B cell (primary cell): ENCODE measurements at regions not wholly inside any gene's neighbourhood (a gene's known extent, or its start where the extent isn't known, plus 50 kb on each side); places are given as distances from the start of the nearest gene placed in this dataset.

Source experiments
- ATAC-seq: fragments of 200-7000 bp; cut with Tn5 transposase; one replicate; pipeline ENCODE4 v1.10.0; 2021; ENCODE audit warnings: low read depth, mild to moderate bottlenecking, moderate number of reproducible peaks, moderate library complexity
- CTCF ChIA-PET: fragments of 350-600 bp; sonication (Branson Sonifier 250); formaldehyde crosslinking; loops from one replicate; lab custom pipeline; 2021; ENCODE audit warnings: antibody characterized with exemption, inconsistent platforms; lab: Charles Lee
- POLR2A ChIA-PET: fragments of 350-600 bp; sonication (Branson Sonifier 250); formaldehyde crosslinking; loops from one replicate; lab custom pipeline; 2021; ENCODE audit warnings: antibody characterized with exemption; lab: Charles Lee
- DNase-seq: peaks from one replicate; pipeline ENCODE4 v3.0.0; 2013
- H2AFZ ChIP-seq: 2 replicates; pipeline ENCODE4 v1.6.1; 2012; ENCODE audit warnings: mild to moderate bottlenecking, low read depth, low read length; ENCODE audit not compliant: insufficient read depth, poor library complexity, severe bottlenecking
- H3K27ac ChIP-seq, 2 donors: 1 replicate in 1 of 2; 2 replicates in 1 of 2; pipeline ENCODE4 v1.5.1; 2012 to 2013; ENCODE audit warnings: low read length in 2 of 2, mild to moderate bottlenecking in 2 of 2, moderate library complexity in 1 of 2
- H3K27me3 ChIP-seq, 4 experiments: fragments of 200-600 bp in 1 of 4; sonication (generic) in 1 of 4; replicated peaks in 1 of 4; 1 replicate in 2 of 4; 2 replicates in 2 of 4; pipeline versions ENCODE4 v1.6.1 to v1.7.0; 2013 to 2016; ENCODE audit warnings: low read length in 3 of 4, mild to moderate bottlenecking in 2 of 4, mixed read lengths in 1 of 4, moderate library complexity in 1 of 4; ENCODE audit not compliant: insufficient read depth in 4 of 4, control insufficient read depth in 3 of 4; ENCODE audit errors: control extremely low read depth in 1 of 4
- H3K36me3 ChIP-seq, 2 experiments: replicated peaks in 1 of 2; 1 replicate in 1 of 2; 2 replicates in 1 of 2; pipeline versions ENCODE4 v1.6.1 to v1.7.1; 2013; ENCODE audit warnings: low read length in 1 of 2; ENCODE audit not compliant: insufficient read depth in 2 of 2, control insufficient read depth in 1 of 2; ENCODE audit errors: control extremely low read depth in 1 of 2, extremely low read depth in 1 of 2
- H3K4me1 ChIP-seq, 2 donors: fragments of 200-600 bp in 1 of 2; sonication (generic) in 1 of 2; 1 replicate in 1 of 2; 2 replicates in 1 of 2; pipeline versions ENCODE4 v1.5.1 to v1.6.1; 2013 to 2017; ENCODE audit warnings: low read length in 2 of 2; ENCODE audit not compliant: control insufficient read depth in 2 of 2, insufficient read depth in 2 of 2
- H3K4me2 ChIP-seq: replicated peaks from 2 replicates; pipeline ENCODE3; 2012; ENCODE audit warnings: mild to moderate bottlenecking, low read depth, low read length; ENCODE audit not compliant: poor library complexity, severe bottlenecking
- H3K4me3 ChIP-seq, 5 experiments: fragments of 200-600 bp in 1 of 5; sonication (generic) in 1 of 5; 1 replicate in 3 of 5; 2 replicates in 2 of 5; pipeline versions ENCODE4 v1.5.1 to v1.7.0; 2011 to 2016; ENCODE audit warnings: low read length in 4 of 5, mild to moderate bottlenecking in 4 of 5, low read depth in 2 of 5, control low read depth in 1 of 5, moderate library complexity in 1 of 5; ENCODE audit not compliant: insufficient read depth in 1 of 5; ENCODE audit errors: control extremely low read depth in 1 of 5, extremely low read depth in 1 of 5
- H3K79me2 ChIP-seq: fragments of 200-600 bp; sonication (generic); one replicate; pipeline ENCODE4 v1.6.0; 2016; ENCODE audit warnings: low read length; ENCODE audit not compliant: control insufficient read depth, insufficient read depth
- H3K9ac ChIP-seq: fragments of 200-600 bp; sonication (generic); 2 replicates; pipeline ENCODE4 v1.6.1; 2017; ENCODE audit warnings: mild to moderate bottlenecking, low read length, moderate library complexity
- H3K9me3 ChIP-seq, 3 donors: one replicate each; pipeline versions ENCODE4 v1.6.1 to v1.7.1; 2013; ENCODE audit warnings: low read length in 2 of 3; ENCODE audit not compliant: control insufficient read depth in 2 of 3, insufficient read depth in 1 of 3; ENCODE audit errors: control extremely low read depth in 1 of 3
- H4K20me1 ChIP-seq: 2 replicates; pipeline ENCODE4 v1.6.0; 2012; ENCODE audit warnings: mild to moderate bottlenecking, low read length; ENCODE audit not compliant: insufficient read depth, control insufficient read depth, poor library complexity, severe bottlenecking
- H3K27ac Mint-ChIP-seq: one replicate; pipeline ENCODE4 v1.8.0; 2021; ENCODE audit warnings: mixed read lengths
- H3K27me3 Mint-ChIP-seq: one replicate; pipeline ENCODE4 v1.8.0; 2021; ENCODE audit warnings: mixed read lengths
- H3K4me1 Mint-ChIP-seq: one replicate; pipeline ENCODE4 v1.8.0; 2021; ENCODE audit warnings: mixed read lengths
- H3K4me3 Mint-ChIP-seq: one replicate; pipeline ENCODE4 v1.8.0; 2021; ENCODE audit warnings: mixed read lengths
- H3K9me3 Mint-ChIP-seq: one replicate; pipeline ENCODE4 v1.8.0; 2022; ENCODE audit warnings: mixed read lengths; ENCODE audit not compliant: insufficient read depth
- EZH2 ChIP-seq: IDR thresholded peaks from 2 replicates; pipeline ENCODE4 v1.6.1; 2012; ENCODE audit warnings: borderline replicate concordance, low read depth, mild to moderate bottlenecking, moderate library complexity, low read length; ENCODE audit not compliant: insufficient read depth, poor library complexity, severe bottlenecking
- WGBS: methylation state at CpG from one replicate; pipeline ENCODE4 v1.1.5; 2013; ENCODE audit warnings: missing lambda C conversion rate; ENCODE audit not compliant: insufficient coverage; 5-methylcytosine and 5-hydroxymethylcytosine counted together
- intact Hi-C: fragments of 100-400 bp; cut with micrococcal nuclease; formaldehyde crosslinking; loops from one replicate; pipeline ENCODE4 v1.10.0; 2022
- TF ChIP-seq, protein P1 (sequence below): fragments of 200-600 bp; IDR thresholded peaks from one replicate; pipeline ENCODE4 v1.8.0; 2022; ENCODE audit warnings: antibody characterized with exemption, mild to moderate bottlenecking

DNA sequence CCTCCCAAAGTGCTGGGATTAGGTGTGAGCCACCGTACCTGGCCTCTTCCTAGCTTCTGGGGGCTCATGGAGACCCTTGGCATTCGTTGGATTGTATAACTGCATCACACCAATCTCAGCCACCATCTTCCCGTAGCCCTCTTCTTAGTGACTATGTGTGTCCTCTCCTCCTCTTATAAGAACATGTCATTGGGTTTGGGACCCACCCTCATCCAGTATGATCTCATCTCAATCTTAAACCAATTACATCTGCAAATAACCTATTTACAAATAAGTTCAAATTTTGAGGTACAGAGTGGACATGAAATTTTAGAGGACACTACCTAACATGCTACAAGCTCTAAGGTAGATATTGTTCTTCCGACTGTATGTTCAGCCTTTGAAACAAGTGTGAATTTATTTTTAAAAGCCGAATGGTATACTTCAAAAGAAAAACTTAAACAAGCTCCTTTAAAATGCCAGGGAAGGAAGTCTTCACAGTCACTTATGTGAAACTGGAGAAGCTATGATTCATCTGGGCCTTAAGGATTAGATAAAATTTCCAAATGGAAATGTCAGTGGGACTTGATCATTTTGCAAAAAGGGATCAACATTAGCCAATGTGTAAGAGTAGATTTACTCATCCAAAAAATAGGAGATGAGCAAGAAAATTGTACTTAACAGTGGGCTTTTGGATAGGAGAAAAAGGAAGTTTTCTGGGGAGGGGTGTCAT, 225.7 kb downstream of the MEX3B start:
- H2AFZ ChIP-seq: no peak overlapping the region

DNA sequence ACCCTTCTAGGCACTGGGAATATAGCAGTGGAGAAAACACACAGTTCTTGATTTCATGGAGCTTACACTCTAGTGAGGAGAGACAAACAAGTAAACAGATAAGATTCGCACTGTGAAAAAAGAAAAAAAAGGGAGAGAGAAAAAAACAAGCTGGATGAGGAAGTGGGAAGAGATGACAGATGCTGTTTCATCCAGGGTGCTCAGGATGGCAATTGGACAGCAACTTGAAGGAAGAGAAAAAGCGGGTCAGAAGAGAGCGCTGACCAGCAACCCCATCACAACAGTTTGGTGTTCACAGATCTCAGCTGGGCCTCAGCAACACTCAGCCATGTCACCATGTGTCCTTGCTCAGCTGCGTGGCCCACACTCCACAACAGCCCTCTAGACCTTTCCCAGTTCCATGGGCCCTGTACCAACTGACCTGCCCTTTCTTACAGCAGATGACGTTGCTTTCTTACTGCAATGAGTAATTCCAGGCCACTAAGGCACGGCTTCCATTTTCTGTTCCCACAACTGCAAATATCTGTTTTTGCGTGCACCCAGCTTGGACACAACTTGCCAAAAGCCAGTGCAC, 230.8 kb downstream of the MEX3B start:
- Histone ChIP-seq H3K9me3 (no peaks in the 10 kb centered on the region), H3K27me3 (peaks cover 0 to 6% (median 3%) of the 10 kb centered on the region in 4 experiments), H3K9ac (no peak overlapping the region), H3K36me3 (no peaks in the 10 kb centered on the region), H3K4me2 (no peak overlapping the region), H4K20me1 (no peaks in the 10 kb centered on the region), H3K79me2 (no peaks in the 10 kb centered on the region), H3K4me3 (no peak overlapping the region), H3K4me1 (no peaks in the 10 kb centered on the region), H2AFZ (no peak overlapping the region), H3K27ac (no peak overlapping the region)
- H3K4me1 Mint-ChIP-seq: no peaks in the 10 kb centered on the region
- CTCF ChIA-PET: no interaction called here
- H3K27me3 Mint-ChIP-seq: peaks cover 22% of the 10 kb centered on the region
- intact Hi-C loops: no loop called here
- POLR2A ChIA-PET: no interaction called here
- H3K9me3 Mint-ChIP-seq: no peaks in the 10 kb centered on the region
- H3K27ac Mint-ChIP-seq: no peak overlapping the region
- WGBS: 90% methylated on average over 7 of the region's 7 CpGs
- no peak for DNase-seq
- H3K4me3 Mint-ChIP-seq: no peak overlapping the region
- no peak for ATAC-seq
- TF ChIP-seq, protein P1, sequence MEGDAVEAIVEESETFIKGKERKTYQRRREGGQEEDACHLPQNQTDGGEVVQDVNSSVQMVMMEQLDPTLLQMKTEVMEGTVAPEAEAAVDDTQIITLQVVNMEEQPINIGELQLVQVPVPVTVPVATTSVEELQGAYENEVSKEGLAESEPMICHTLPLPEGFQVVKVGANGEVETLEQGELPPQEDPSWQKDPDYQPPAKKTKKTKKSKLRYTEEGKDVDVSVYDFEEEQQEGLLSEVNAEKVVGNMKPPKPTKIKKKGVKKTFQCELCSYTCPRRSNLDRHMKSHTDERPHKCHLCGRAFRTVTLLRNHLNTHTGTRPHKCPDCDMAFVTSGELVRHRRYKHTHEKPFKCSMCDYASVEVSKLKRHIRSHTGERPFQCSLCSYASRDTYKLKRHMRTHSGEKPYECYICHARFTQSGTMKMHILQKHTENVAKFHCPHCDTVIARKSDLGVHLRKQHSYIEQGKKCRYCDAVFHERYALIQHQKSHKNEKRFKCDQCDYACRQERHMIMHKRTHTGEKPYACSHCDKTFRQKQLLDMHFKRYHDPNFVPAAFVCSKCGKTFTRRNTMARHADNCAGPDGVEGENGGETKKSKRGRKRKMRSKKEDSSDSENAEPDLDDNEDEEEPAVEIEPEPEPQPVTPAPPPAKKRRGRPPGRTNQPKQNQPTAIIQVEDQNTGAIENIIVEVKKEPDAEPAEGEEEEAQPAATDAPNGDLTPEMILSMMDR: no peak
- no peak for TF ChIP-seq EZH2

More for the DNA sequence above, 225.7 kb downstream of the MEX3B start:
- H3K9me3 ChIP-seq: no peaks in the 10 kb centered on the region
- ChIA-PET CTCF (no interaction called here), POLR2A (no interaction called here)
- H3K4me1 Mint-ChIP-seq: peaks cover 3% of the 10 kb centered on the region
- H3K27me3 Mint-ChIP-seq: peaks cover 23% of the 10 kb centered on the region
- H3K27ac Mint-ChIP-seq: no peak overlapping the region
- no peak overlapping the region for H3K4me2 ChIP-seq
- no peak overlapping the region for H3K4me3 ChIP-seq
- no peak overlapping the region for H3K4me3 Mint-ChIP-seq
- intact Hi-C loops: no loop called here
- TF ChIP-seq EZH2: no peak
- TF ChIP-seq, protein P1: no peak
- no peak overlapping the region for H3K9ac ChIP-seq
- H3K9me3 Mint-ChIP-seq: no peaks in the 10 kb centered on the region
- H3K36me3 ChIP-seq: no peaks in the 10 kb centered on the region
- H3K27ac ChIP-seq: no peak overlapping the region
- no peak for ATAC-seq
- H3K4me1 ChIP-seq: no peaks in the 10 kb centered on the region
- H4K20me1 ChIP-seq: no peaks in the 10 kb centered on the region
- WGBS: 85% methylated on average over 3 of the region's 5 CpGs
- no peak for DNase-seq
- peaks cover 0 to 6% (median 3%) of the 10 kb centered on the region in 4 experiments for H3K27me3 ChIP-seq
- H3K79me2 ChIP-seq: no peaks in the 10 kb centered on the region
